ENCODE measurements at regions not wholly inside any gene's neighbourhood (a gene's known extent, or its start where the extent isn't known, plus 50 kb on each side); places are given as distances from the start of the nearest gene placed in this dataset.

DNA sequence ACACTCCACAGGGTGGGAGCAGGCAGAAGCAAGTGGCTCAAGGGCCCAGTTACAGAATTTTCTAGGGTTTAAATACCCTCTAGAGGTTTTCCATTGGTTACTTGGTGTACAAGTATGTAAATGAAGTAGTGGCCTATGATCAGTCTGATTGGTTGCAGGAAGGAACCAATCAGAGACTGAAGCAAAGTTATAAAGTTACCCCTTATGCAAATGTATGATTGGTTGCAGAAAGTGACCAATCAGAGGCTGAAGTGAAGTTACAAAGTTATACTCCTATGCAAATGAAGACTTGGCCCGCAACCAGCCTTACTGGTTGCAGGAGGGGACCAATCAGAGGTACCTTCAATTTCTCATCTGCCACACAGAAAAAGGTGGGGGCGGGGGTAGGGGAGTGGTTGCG is 154.6 kb downstream of the INO80D start:
- Histone ChIP-seq H3K9me3 (replicated peaks in 1 of 2; ENCODE audit: control insufficient read depth in 2 of 2, insufficient read depth in 1 of 2, low read depth in 1 of 2, low read length in 2 of 2) (no peaks in the 10 kb centered on the region), H3K79me1 (ENCODE audit: low read depth, low read length) (no peaks in the 10 kb centered on the region), H2BK120ac (ENCODE audit: low read depth, low read length) (no peak overlapping the region), H2AK5ac (ENCODE audit: low read depth, low read length) (no peak overlapping the region), H3K36me3 (replicated peaks in 1 of 2; ENCODE audit: control insufficient read depth in 2 of 2, insufficient read depth in 2 of 2, low read length in 2 of 2) (no peaks in the 10 kb centered on the region), H3K27me3 (ENCODE audit: control insufficient read depth in 3 of 3, insufficient read depth in 3 of 3, low read depth in 1 of 3, low read length in 3 of 3) (peaks cover 0 to 15% (median 6%) of the 10 kb centered on the region in 3 experiments), H3K27ac (replicated peaks; ENCODE audit: low read length) (no peak overlapping the region), H3K4me3 (ENCODE audit: low read length in 2 of 2) (no peak overlapping the region), H3K4me2 (ENCODE audit: insufficient read depth, low read length, poor library complexity, severe bottlenecking) (no peak overlapping the region), H2BK5ac (ENCODE audit: low read length) (no peak overlapping the region), H2BK12ac (ENCODE audit: low read length) (no peak overlapping the region), H4K91ac (ENCODE audit: low read depth, low read length, poor library complexity) (no peak overlapping the region), H2AFZ (ENCODE audit: low read length) (peak overlapping the region; percentile 13), H3K14ac (ENCODE audit: low read length) (no peak overlapping the region), H4K8ac (ENCODE audit: low read depth, low read length) (no peak overlapping the region), H3K4me1 (ENCODE audit: control insufficient read depth in 2 of 2, insufficient read depth in 1 of 2, low read depth in 1 of 2, low read length in 2 of 2) (peaks cover 4 to 10% of the 10 kb centered on the region in 2 donors), H3K23ac (ENCODE audit: low read depth, low read length, poor library complexity) (no peak overlapping the region), H2BK15ac (ENCODE audit: low read length) (no peak overlapping the region), H3K18ac (ENCODE audit: low read length) (no peak overlapping the region), H3K9ac (ENCODE audit: low read depth, low read length, poor library complexity) (no peak overlapping the region), H3K4ac (ENCODE audit: low read length) (no peak overlapping the region)
- no CpG with 5 or more reads among the region's 3 CpGs for WGBS, 2 donors (ENCODE audit: extremely low coverage in 2 of 2, insufficient read length in 2 of 2, insufficient replicate concordance in 1 of 2)
- no peak for DNase-seq (ENCODE audit: low spot score)

GRCh38 chr2:205930209-205930608 is 155.8 kb downstream of the INO80D start:
- H2AFZ ChIP-seq (ENCODE audit: low read length) = peak overlapping the region; percentile 55
- H3K14ac ChIP-seq (ENCODE audit: low read length) = no peak overlapping the region
- H3K27me3 ChIP-seq (ENCODE audit: control insufficient read depth in 3 of 3, insufficient read depth in 3 of 3, low read depth in 1 of 3, low read length in 3 of 3) = peaks cover 0 to 26% (median 11%) of the 10 kb centered on the region in 3 experiments
- H2BK12ac ChIP-seq (ENCODE audit: low read length) = no peak overlapping the region
- H3K36me3 ChIP-seq (replicated peaks in 1 of 2; ENCODE audit: control insufficient read depth in 2 of 2, insufficient read depth in 2 of 2, low read length in 2 of 2) = no peaks in the 10 kb centered on the region
- no peak overlapping the region for H4K91ac ChIP-seq (ENCODE audit: low read depth, low read length, poor library complexity)
- no peaks in the 10 kb centered on the region for H3K9me3 ChIP-seq (replicated peaks in 1 of 2; ENCODE audit: control insufficient read depth in 2 of 2, insufficient read depth in 1 of 2, low read depth in 1 of 2, low read length in 2 of 2)
- no peak overlapping the region for H4K8ac ChIP-seq (ENCODE audit: low read depth, low read length)
- H3K9ac ChIP-seq (ENCODE audit: low read depth, low read length, poor library complexity) = no peak overlapping the region
- no peak overlapping the region for H2BK5ac ChIP-seq (ENCODE audit: low read length)
- H2BK120ac ChIP-seq (ENCODE audit: low read depth, low read length) = no peak overlapping the region
- no peak overlapping the region for H2BK15ac ChIP-seq (ENCODE audit: low read length)
- no peak overlapping the region for H3K4me3 ChIP-seq (ENCODE audit: low read length in 2 of 2)
- H3K4me1 ChIP-seq (ENCODE audit: control insufficient read depth in 2 of 2, insufficient read depth in 1 of 2, low read depth in 1 of 2, low read length in 2 of 2) = peaks cover 2 to 5% of the 10 kb centered on the region in 2 donors
- no peak overlapping the region for H2AK5ac ChIP-seq (ENCODE audit: low read depth, low read length)
- H3K23ac ChIP-seq (ENCODE audit: low read depth, low read length, poor library complexity) = no peak overlapping the region
- H3K18ac ChIP-seq (ENCODE audit: low read length) = no peak overlapping the region
- no peak overlapping the region for H3K27ac ChIP-seq (replicated peaks; ENCODE audit: low read length)
- no CpG with 5 or more reads among the region's 4 CpGs for WGBS, 2 donors (ENCODE audit: extremely low coverage in 2 of 2, insufficient read length in 2 of 2, insufficient replicate concordance in 1 of 2)
- no peak overlapping the region for H3K4me2 ChIP-seq (ENCODE audit: insufficient read depth, low read length, poor library complexity, severe bottlenecking)
- H3K4ac ChIP-seq (ENCODE audit: low read length) = no peak overlapping the region
- H3K79me1 ChIP-seq (ENCODE audit: low read depth, low read length) = no peaks in the 10 kb centered on the region
- DNase-seq (ENCODE audit: low spot score) = no peak

GRCh38 chr2:205929246-205929942 is 156.6 kb downstream of the INO80D start:
- H4K8ac ChIP-seq (ENCODE audit: low read depth, low read length) = no peak overlapping the region
- no peaks in the 10 kb centered on the region for H3K36me3 ChIP-seq (replicated peaks in 1 of 2; ENCODE audit: control insufficient read depth in 2 of 2, insufficient read depth in 2 of 2, low read length in 2 of 2)
- no peaks in the 10 kb centered on the region for H3K9me3 ChIP-seq (replicated peaks in 1 of 2; ENCODE audit: control insufficient read depth in 2 of 2, insufficient read depth in 1 of 2, low read depth in 1 of 2, low read length in 2 of 2)
- H3K27ac ChIP-seq (replicated peaks; ENCODE audit: low read length) = no peak overlapping the region
- no peak overlapping the region for H3K9ac ChIP-seq (ENCODE audit: low read depth, low read length, poor library complexity)
- peaks cover 2 to 5% of the 10 kb centered on the region in 2 donors for H3K4me1 ChIP-seq (ENCODE audit: control insufficient read depth in 2 of 2, insufficient read depth in 1 of 2, low read depth in 1 of 2, low read length in 2 of 2)
- H2BK5ac ChIP-seq (ENCODE audit: low read length) = no peak overlapping the region
- peaks cover 0 to 26% (median 11%) of the 10 kb centered on the region in 3 experiments for H3K27me3 ChIP-seq (ENCODE audit: control insufficient read depth in 3 of 3, insufficient read depth in 3 of 3, low read depth in 1 of 3, low read length in 3 of 3)
- H3K18ac ChIP-seq (ENCODE audit: low read length) = no peak overlapping the region
- no CpG with 5 or more reads among the region's 9 CpGs for WGBS, 2 donors (ENCODE audit: extremely low coverage in 2 of 2, insufficient read length in 2 of 2, insufficient replicate concordance in 1 of 2)
- H2BK12ac ChIP-seq (ENCODE audit: low read length) = no peak overlapping the region
- no peak overlapping the region for H2BK15ac ChIP-seq (ENCODE audit: low read length)
- no peak overlapping the region for H3K4ac ChIP-seq (ENCODE audit: low read length)
- no peak overlapping the region for H3K23ac ChIP-seq (ENCODE audit: low read depth, low read length, poor library complexity)
- no peak overlapping the region for H3K4me3 ChIP-seq (ENCODE audit: low read length in 2 of 2)
- H3K4me2 ChIP-seq (ENCODE audit: insufficient read depth, low read length, poor library complexity, severe bottlenecking) = no peak overlapping the region
- no peak overlapping the region for H2BK120ac ChIP-seq (ENCODE audit: low read depth, low read length)
- H2AFZ ChIP-seq (ENCODE audit: low read length) = no peak overlapping the region
- H4K91ac ChIP-seq (ENCODE audit: low read depth, low read length, poor library complexity) = no peak overlapping the region
- no peak overlapping the region for H3K14ac ChIP-seq (ENCODE audit: low read length)
- no peak overlapping the region for H2AK5ac ChIP-seq (ENCODE audit: low read depth, low read length)
- DNase-seq (ENCODE audit: low spot score) = no peak
- H3K79me1 ChIP-seq (ENCODE audit: low read depth, low read length) = no peaks in the 10 kb centered on the region

GRCh38 chr2:205925373-205926337 is 160.3 kb downstream of the INO80D start:
- peak overlapping the region in 1 of 2 donors; percentile 28 for H3K4me3 ChIP-seq (ENCODE audit: low read length in 2 of 2)
- H2BK12ac ChIP-seq (ENCODE audit: low read length) = no peak overlapping the region
- H2BK120ac ChIP-seq (ENCODE audit: low read depth, low read length) = no peak overlapping the region
- peak overlapping the region; percentile 30 for H3K4me2 ChIP-seq (ENCODE audit: insufficient read depth, low read length, poor library complexity, severe bottlenecking)
- H3K14ac ChIP-seq (ENCODE audit: low read length) = no peak overlapping the region
- no peaks in the 10 kb centered on the region for H3K36me3 ChIP-seq (replicated peaks in 1 of 2; ENCODE audit: control insufficient read depth in 2 of 2, insufficient read depth in 2 of 2, low read length in 2 of 2)
- no peaks in the 10 kb centered on the region for H3K9me3 ChIP-seq (replicated peaks in 1 of 2; ENCODE audit: control insufficient read depth in 2 of 2, insufficient read depth in 1 of 2, low read depth in 1 of 2, low read length in 2 of 2)
- no peaks in the 10 kb centered on the region for H3K79me1 ChIP-seq (ENCODE audit: low read depth, low read length)
- DNase-seq (ENCODE audit: low spot score) = peak; percentile 77
- no peak overlapping the region for H3K27ac ChIP-seq (replicated peaks; ENCODE audit: low read length)
- peak overlapping the region; percentile 91 for H3K18ac ChIP-seq (ENCODE audit: low read length)
- peak overlapping the region; percentile 33 for H3K9ac ChIP-seq (ENCODE audit: low read depth, low read length, poor library complexity)
- H2BK15ac ChIP-seq (ENCODE audit: low read length) = peak overlapping the region; percentile 61
- H2BK5ac ChIP-seq (ENCODE audit: low read length) = no peak overlapping the region
- whole genome bisulfite sequencing, 2 donors (ENCODE audit: extremely low coverage in 2 of 2, insufficient read length in 2 of 2, insufficient replicate concordance in 1 of 2) = no CpG with 5 or more reads among the region's 33 CpGs
- H3K27me3 ChIP-seq (ENCODE audit: control insufficient read depth in 3 of 3, insufficient read depth in 3 of 3, low read depth in 1 of 3, low read length in 3 of 3) = peaks cover 0 to 49% (median 11%) of the 10 kb centered on the region in 3 experiments
- no peak overlapping the region for H3K4ac ChIP-seq (ENCODE audit: low read length)
- no peak overlapping the region for H4K8ac ChIP-seq (ENCODE audit: low read depth, low read length)
- H3K23ac ChIP-seq (ENCODE audit: low read depth, low read length, poor library complexity) = peak overlapping the region; percentile 56
- H3K4me1 ChIP-seq (ENCODE audit: control insufficient read depth in 2 of 2, insufficient read depth in 1 of 2, low read depth in 1 of 2, low read length in 2 of 2) = peaks cover 5% of the 10 kb centered on the region in 2 donors
- H2AK5ac ChIP-seq (ENCODE audit: low read depth, low read length) = no peak overlapping the region
- H4K91ac ChIP-seq (ENCODE audit: low read depth, low read length, poor library complexity) = peak overlapping the region; percentile 32
- H2AFZ ChIP-seq (ENCODE audit: low read length) = peak overlapping the region; percentile 93

Data from neuronal stem cell (in vitro differentiated cells).